H1 (cell line): ENCODE measurements at regions not wholly inside any gene's neighbourhood (a gene's known extent, or its start where the extent isn't known, plus 50 kb on each side); places are given as distances from the start of the nearest gene placed in this dataset.

ENCODE experiments used
- CTCF ChIA-PET: fragments of 300-600 bp; sonication (Branson Sonifier 250); formaldehyde crosslinking; loops from one replicate; lab custom pipeline; 2021; ENCODE audit not compliant: partially characterized antibody; lab: Charles Lee
- POLR2A ChIA-PET: fragments of 300-600 bp; sonication (Branson Sonifier 250); formaldehyde crosslinking; loops from one replicate; lab custom pipeline; 2021; ENCODE audit warnings: inconsistent platforms; ENCODE audit not compliant: partially characterized antibody; lab: Charles Lee
- DNase-seq, 2 experiments: peaks; one replicate each; pipeline versions ENCODE4 v3.0.0 to v3.0.0-alpha.2; 2010 to 2022; ENCODE audit warnings: low spot score in 2 of 2, low read depth in 1 of 2, mixed read lengths in 1 of 2
- FAIRE-seq: peaks from 2 replicates; lab custom pipeline; 2011; peaks lifted over from hg19 to GRCh38; lab: Jason Lieb, UNC
- H2AFZ ChIP-seq: 2 replicates; pipeline ENCODE4 v1.8.1; 2012; ENCODE audit warnings: low read length, inconsistent platforms
- H2AK5ac ChIP-seq: 2 replicates; pipeline ENCODE4 v1.6.1; 2013; ENCODE audit warnings: low read depth, low read length
- H2BK120ac ChIP-seq: replicated peaks from 2 replicates; pipeline ENCODE3; 2013; ENCODE audit warnings: low read depth, low read length, inconsistent platforms
- H2BK12ac ChIP-seq: 2 replicates; pipeline ENCODE4 v1.6.1; 2013; ENCODE audit warnings: low read depth, low read length
- H2BK15ac ChIP-seq: 2 replicates; pipeline ENCODE4 v1.6.1; 2013; ENCODE audit warnings: low read length
- H2BK20ac ChIP-seq: 2 replicates; pipeline ENCODE4 v1.6.1; 2013; ENCODE audit warnings: low read length
- H2BK5ac ChIP-seq: 2 replicates; pipeline ENCODE4 v1.6.1; 2013; ENCODE audit warnings: low read depth, low read length
- H3K14ac ChIP-seq: 2 replicates; pipeline ENCODE4 v1.6.1; 2013; ENCODE audit warnings: inconsistent platforms; ENCODE audit not compliant: insufficient read length
- H3K18ac ChIP-seq: 2 replicates; pipeline ENCODE4 v1.6.1; 2013; ENCODE audit warnings: low read length; ENCODE audit errors: extremely low read depth
- H3K23ac ChIP-seq: 2 replicates; pipeline ENCODE4 v1.6.1; 2013; ENCODE audit warnings: inconsistent platforms; ENCODE audit not compliant: insufficient read length
- H3K23me2 ChIP-seq: 2 replicates; pipeline ENCODE4 v1.6.1; 2013; ENCODE audit warnings: low read depth, low read length
- H3K27ac ChIP-seq: 2 replicates; pipeline ENCODE4 v1.6.1; 2011; ENCODE audit warnings: low read depth, low read length, inconsistent platforms
- H3K27me3 ChIP-seq, 4 experiments: replicated peaks in 1 of 4; 1 replicate in 1 of 4; 2 replicates in 3 of 4; pipeline versions ENCODE4 v1.6.1 to v1.8.1; 2011 to 2013; ENCODE audit warnings: low read length in 3 of 4, mild to moderate bottlenecking in 3 of 4, inconsistent platforms in 2 of 4, mixed read lengths in 2 of 4, moderate library complexity in 1 of 4; ENCODE audit not compliant: control insufficient read depth in 3 of 4, insufficient read depth in 3 of 4; ENCODE audit errors: extremely low read depth in 1 of 4
- H3K36me3 ChIP-seq, 4 experiments: 2 replicates each; pipeline versions ENCODE4 v1.6.1 to v1.8.1; 2011 to 2013; ENCODE audit warnings: mild to moderate bottlenecking in 4 of 4, low read length in 3 of 4, moderate library complexity in 2 of 4, control low read depth in 1 of 4, inconsistent platforms in 1 of 4; ENCODE audit not compliant: insufficient read depth in 4 of 4, control insufficient read depth in 2 of 4
- H3K4ac ChIP-seq: replicated peaks from 2 replicates; pipeline ENCODE3; 2013; ENCODE audit warnings: low read length, low read depth, mixed read lengths, inconsistent platforms; ENCODE audit not compliant: insufficient read length
- H3K4me1 ChIP-seq, 4 experiments: replicated peaks in 1 of 4; 1 replicate in 1 of 4; 2 replicates in 3 of 4; pipeline versions ENCODE4 v1.6.1 to v1.8.1; 2011 to 2013; ENCODE audit warnings: low read length in 3 of 4, inconsistent platforms in 2 of 4, mixed read lengths in 1 of 4; ENCODE audit not compliant: insufficient read depth in 4 of 4, control insufficient read depth in 3 of 4
- H3K4me2 ChIP-seq, 2 experiments: 2 replicates each; pipeline versions ENCODE4 v1.6.1 to v1.8.1; 2011 to 2013; ENCODE audit warnings: low read depth in 2 of 2, low read length in 2 of 2, control low read depth in 1 of 2, inconsistent platforms in 1 of 2, mild to moderate bottlenecking in 1 of 2; ENCODE audit not compliant: insufficient read depth in 1 of 2
- H3K4me3 ChIP-seq, 4 experiments: fragments of 200-600, 300-600 bp in 1 of 4; sonication (generic), shearing (Covaris generic), sonication (Bioruptor Twin) in 1 of 4; 2 replicates each; pipeline versions ENCODE4 v1.5.1 to v1.8.1; 2011 to 2016; ENCODE audit warnings: low read length in 4 of 4, low read depth in 3 of 4, control low read depth in 2 of 4, inconsistent platforms in 2 of 4, mild to moderate bottlenecking in 2 of 4, mixed read lengths in 1 of 4, moderate library complexity in 1 of 4; ENCODE audit not compliant: insufficient read depth in 2 of 4; ENCODE audit errors: extremely low read depth in 1 of 4
- H3K56ac ChIP-seq: replicated peaks from 2 replicates; pipeline ENCODE3; 2013; ENCODE audit warnings: low read depth, mild to moderate bottlenecking, mixed read lengths, low read length, inconsistent platforms; ENCODE audit not compliant: insufficient read length
- H3K79me1 ChIP-seq: 2 replicates; pipeline ENCODE4 v1.6.1; 2013; ENCODE audit warnings: low read depth, low read length, control low read depth
- H3K79me2 ChIP-seq, 2 experiments: 2 replicates each; pipeline versions ENCODE4 v1.6.1 to v1.8.1; 2012 to 2013; ENCODE audit warnings: low read length in 2 of 2, mild to moderate bottlenecking in 2 of 2, inconsistent platforms in 1 of 2; ENCODE audit not compliant: insufficient read depth in 2 of 2, control insufficient read depth in 1 of 2
- H3K9ac ChIP-seq, 4 experiments: replicated peaks in 1 of 4; 1 replicate in 1 of 4; 2 replicates in 3 of 4; pipeline versions ENCODE4 v1.6.1 to v1.8.1; 2011 to 2013; ENCODE audit warnings: low read depth in 3 of 4, low read length in 3 of 4, control low read depth in 2 of 4, mild to moderate bottlenecking in 2 of 4, moderate library complexity in 2 of 4, inconsistent platforms in 1 of 4; ENCODE audit errors: extremely low read depth in 1 of 4
- H3K9me3 ChIP-seq, 2 experiments: 2 replicates each; pipeline versions ENCODE4 v1.6.1 to v1.8.1; 2012 to 2013; ENCODE audit warnings: mild to moderate bottlenecking in 2 of 2, moderate library complexity in 2 of 2, control low read depth in 1 of 2, inconsistent platforms in 1 of 2, low read depth in 1 of 2, low read length in 1 of 2, mixed read lengths in 1 of 2; ENCODE audit not compliant: insufficient read depth in 2 of 2
- H4K20me1 ChIP-seq, 2 experiments: replicated peaks in 1 of 2; 2 replicates each; pipeline versions ENCODE3 to v1.8.1; 2011 to 2013; ENCODE audit warnings: inconsistent platforms in 2 of 2, low read length in 2 of 2, mild to moderate bottlenecking in 1 of 2; ENCODE audit not compliant: insufficient read depth in 2 of 2, control insufficient read depth in 1 of 2
- H4K5ac ChIP-seq: 2 replicates; pipeline ENCODE4 v1.6.1; 2013; ENCODE audit warnings: low read length, low read depth, mixed read lengths, inconsistent platforms; ENCODE audit not compliant: insufficient read length
- H4K8ac ChIP-seq: 2 replicates; pipeline ENCODE4 v1.8.0; 2013; ENCODE audit warnings: mild to moderate bottlenecking, moderate library complexity, low read length, inconsistent platforms; ENCODE audit not compliant: insufficient read depth; ENCODE audit errors: extremely low read depth
- H4K91ac ChIP-seq: replicated peaks from 2 replicates; pipeline ENCODE3; 2013; ENCODE audit warnings: low read length, mixed read lengths, inconsistent platforms; ENCODE audit not compliant: insufficient read length
- ASH2L ChIP-seq: fragments of 200-600, 300-600 bp; sonication (generic); IDR thresholded peaks from one replicate; pipeline ENCODE4 v1.7.1; 2017; ENCODE audit warnings: low read length
- SIX5 ChIP-seq: IDR thresholded peaks from 2 replicates; pipeline ENCODE4 v1.6.1; 2011; ENCODE audit warnings: mild to moderate bottlenecking, low read depth, low read length
- YY1 ChIP-seq: IDR thresholded peaks from 2 replicates; pipeline ENCODE4 v1.6.1; 2011; ENCODE audit warnings: low read depth, mild to moderate bottlenecking, low read length
- WGBS, 2 experiments: shearing (Covaris generic) in 1 of 2; methylation state at CpG; one replicate each; pipeline versions ENCODE4 v1.1.6 to v1.1.7; 2013 to 2015; ENCODE audit warnings: low lambda C conversion rate in 2 of 2, mixed read lengths in 2 of 2, inconsistent platforms in 1 of 2, low coverage in 1 of 2, missing lambda C conversion rate in 1 of 2; ENCODE audit not compliant: insufficient replicate concordance in 2 of 2, insufficient coverage in 1 of 2, insufficient read length in 1 of 2; ENCODE audit errors: extremely low coverage in 1 of 2, missing lambda C conversion rate in 1 of 2; 5-methylcytosine and 5-hydroxymethylcytosine counted together

GRCh38 chr11:114826910-114827442 lies 148.6 kb downstream of the NXPE2 start:
- no peak overlapping the region for H3K4me3 ChIP-seq
- no peak overlapping the region for H3K18ac ChIP-seq
- H4K20me1 ChIP-seq: no peaks in the 10 kb centered on the region
- H2BK12ac ChIP-seq: 0 out of 2 replicates have a peak overlapping the region, but pooled peaks have one; percentile 43
- no peak overlapping the region for H2BK5ac ChIP-seq
- H2BK120ac ChIP-seq: no peak overlapping the region
- no peaks in the 10 kb centered on the region for H3K23me2 ChIP-seq
- no peak overlapping the region for H2AFZ ChIP-seq
- DNase-seq (no peak), FAIRE-seq (no peak)
- no peak overlapping the region for H3K4me2 ChIP-seq
- peaks cover 0 to 4% of the 10 kb centered on the region in 2 experiments; a peak in 3 of 4 replicates for H3K9me3 ChIP-seq
- peak overlapping the region; percentile 71; the same call in 1 of the 2 replicates for H4K8ac ChIP-seq
- no peak overlapping the region for H3K4ac ChIP-seq
- no peak overlapping the region for H3K56ac ChIP-seq
- no peak overlapping the region; the same call in 1 of the 2 replicates for H2BK20ac ChIP-seq
- no peak overlapping the region for H4K5ac ChIP-seq
- H2AK5ac ChIP-seq: no peak overlapping the region
- H3K36me3 ChIP-seq: no peaks in the 10 kb centered on the region
- no peak overlapping the region for H3K9ac ChIP-seq
- no peak overlapping the region for H3K27ac ChIP-seq
- H3K79me2 ChIP-seq: no peaks in the 10 kb centered on the region
- H2BK15ac ChIP-seq: peak overlapping the region; percentile 12; the same call in 1 of the 2 replicates
- H3K79me1 ChIP-seq: no peaks in the 10 kb centered on the region
- no peak overlapping the region for H3K23ac ChIP-seq
- POLR2A ChIA-PET: no interaction called here
- CTCF ChIA-PET: interaction anchor here (1.3 to 3.0 kb wide), 2 partner anchors 66 to 83 kb away, joined by 3 to 7 read pairs; no protein-coding TSS in a partner anchor
- peaks cover 0 to 6% (median 2%) of the 10 kb centered on the region in 4 experiments; a peak in 4 of 7 replicates for H3K27me3 ChIP-seq
- H4K91ac ChIP-seq: no peak overlapping the region
- peaks cover 0 to 9% (median 3%) of the 10 kb centered on the region in 4 experiments; a peak in 5 of 7 replicates for H3K4me1 ChIP-seq
- 92% methylated on average over 7 of the region's 7 CpGs; no CpG with 5 or more reads in 1 of the 2 experiments for WGBS, 2 experiments
- no peak overlapping the region for H3K14ac ChIP-seq
- no peak for TF ChIP-seq SIX5
- no peak for TF ChIP-seq ASH2L
- TF ChIP-seq YY1: no peak
